RWPE2 (cell line): ENCODE measurements at regions not wholly inside any gene's neighbourhood (a gene's known extent, or its start where the extent isn't known, plus 50 kb on each side); places are given as distances from the start of the nearest gene placed in this dataset.

ENCODE experiments used
- ATAC-seq: fragments of 200-7000 bp; cut with Tn5 transposase; 3 replicates; pipeline ENCODE4 v1.9.1; 2021; ENCODE audit warnings: low read depth
- DNase-seq: peaks from one replicate; pipeline ENCODE4 v3.0.0-alpha.2; 2020; ENCODE audit warnings: low spot score
- H3K27ac ChIP-seq: fragments of 450-650 bp; 2 replicates; pipeline ENCODE4 v1.5.1; 2017; ENCODE audit warnings: mild to moderate bottlenecking; ENCODE audit not compliant: poor library complexity, severe bottlenecking
- H3K27me3 ChIP-seq: fragments of 250-450 bp; sonication (Bioruptor Pico); 2 replicates; pipeline ENCODE4 v1.5.1; 2021; ENCODE audit warnings: mild to moderate bottlenecking, moderate library complexity; ENCODE audit not compliant: insufficient read depth, poor library complexity, severe bottlenecking
- H3K36me3 ChIP-seq: fragments of 250-450 bp; sonication (Bioruptor Pico); 2 replicates; pipeline ENCODE4 v1.5.1; 2020; ENCODE audit warnings: low read depth, mild to moderate bottlenecking, moderate library complexity
- H3K4me1 ChIP-seq: fragments of 250-450 bp; sonication (Bioruptor Pico); 2 replicates; pipeline ENCODE4 v1.5.1; 2021; ENCODE audit warnings: mild to moderate bottlenecking, moderate library complexity; ENCODE audit not compliant: insufficient read depth, poor library complexity, severe bottlenecking
- H3K4me3 ChIP-seq: fragments of 250-450 bp; sonication (Bioruptor Pico); 2 replicates; pipeline ENCODE4 v1.5.1; 2021; ENCODE audit warnings: mild to moderate bottlenecking, moderate library complexity; ENCODE audit not compliant: severe bottlenecking
- H3K9me3 ChIP-seq: fragments of 250-450 bp; sonication (Bioruptor Pico); 2 replicates; pipeline ENCODE4 v1.5.1; 2021; ENCODE audit warnings: mild to moderate bottlenecking, moderate library complexity; ENCODE audit not compliant: severe bottlenecking
- TF ChIP-seq, protein P1 (sequence below): fragments of 450-650 bp; IDR thresholded peaks from one replicate; pipeline ENCODE4 v1.5.1; 2017; ENCODE audit warnings: mild to moderate bottlenecking, moderate library complexity; ENCODE audit not compliant: poor library complexity, severe bottlenecking

DNA sequence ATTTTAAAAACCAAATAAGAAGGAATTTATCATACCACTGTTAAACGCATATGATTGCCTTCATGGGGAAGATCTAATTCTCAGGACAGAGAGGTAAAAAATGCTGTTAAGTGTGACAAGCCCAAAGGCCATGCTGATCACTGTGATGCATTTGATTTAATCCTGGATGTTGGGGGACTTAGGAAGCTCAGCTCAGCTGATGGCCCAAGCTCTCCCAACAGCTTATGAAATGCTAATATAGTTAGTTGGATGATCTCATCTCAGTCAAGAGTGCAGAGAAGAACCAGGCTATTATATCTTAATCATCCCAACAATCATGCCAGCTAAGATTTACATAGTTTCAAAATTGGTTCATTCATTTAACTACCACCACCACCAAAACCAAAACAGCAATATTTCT lies 340.0 kb downstream of the IL20RB start:
- Histone ChIP-seq H3K27me3 (no peaks in the 10 kb centered on the region), H3K9me3 (no peaks in the 10 kb centered on the region), H3K36me3 (no peaks in the 10 kb centered on the region), H3K4me3 (no peak overlapping the region), H3K27ac (no peak overlapping the region), H3K4me1 (no peaks in the 10 kb centered on the region)
- DNase-seq (no peak), ATAC-seq (no peak)
- TF ChIP-seq, protein P1, sequence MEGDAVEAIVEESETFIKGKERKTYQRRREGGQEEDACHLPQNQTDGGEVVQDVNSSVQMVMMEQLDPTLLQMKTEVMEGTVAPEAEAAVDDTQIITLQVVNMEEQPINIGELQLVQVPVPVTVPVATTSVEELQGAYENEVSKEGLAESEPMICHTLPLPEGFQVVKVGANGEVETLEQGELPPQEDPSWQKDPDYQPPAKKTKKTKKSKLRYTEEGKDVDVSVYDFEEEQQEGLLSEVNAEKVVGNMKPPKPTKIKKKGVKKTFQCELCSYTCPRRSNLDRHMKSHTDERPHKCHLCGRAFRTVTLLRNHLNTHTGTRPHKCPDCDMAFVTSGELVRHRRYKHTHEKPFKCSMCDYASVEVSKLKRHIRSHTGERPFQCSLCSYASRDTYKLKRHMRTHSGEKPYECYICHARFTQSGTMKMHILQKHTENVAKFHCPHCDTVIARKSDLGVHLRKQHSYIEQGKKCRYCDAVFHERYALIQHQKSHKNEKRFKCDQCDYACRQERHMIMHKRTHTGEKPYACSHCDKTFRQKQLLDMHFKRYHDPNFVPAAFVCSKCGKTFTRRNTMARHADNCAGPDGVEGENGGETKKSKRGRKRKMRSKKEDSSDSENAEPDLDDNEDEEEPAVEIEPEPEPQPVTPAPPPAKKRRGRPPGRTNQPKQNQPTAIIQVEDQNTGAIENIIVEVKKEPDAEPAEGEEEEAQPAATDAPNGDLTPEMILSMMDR = no peak

DNA sequence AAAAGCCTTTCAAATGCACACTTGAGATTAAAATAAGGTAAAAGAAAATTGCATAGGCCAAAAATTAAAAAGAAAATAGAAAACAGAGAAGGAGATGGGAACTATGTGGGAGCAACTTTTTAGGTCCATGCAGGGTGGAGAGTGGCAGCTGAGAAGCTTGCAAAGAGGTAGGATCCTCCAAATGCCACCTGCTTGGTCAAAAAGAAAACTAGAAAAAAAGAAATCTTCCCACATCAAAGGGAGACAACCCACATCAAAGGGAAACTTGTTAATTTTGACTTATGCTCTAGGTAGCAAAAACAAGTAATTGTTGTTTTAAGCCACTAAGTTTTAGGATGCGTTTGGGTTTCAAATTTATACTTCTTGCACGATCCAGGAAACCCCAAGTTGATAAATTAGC lies 342.9 kb downstream of the IL20RB start:
- Histone ChIP-seq H3K27ac (no peak overlapping the region), H3K4me1 (no peaks in the 10 kb centered on the region), H3K4me3 (no peak overlapping the region), H3K9me3 (no peaks in the 10 kb centered on the region), H3K36me3 (no peaks in the 10 kb centered on the region), H3K27me3 (no peaks in the 10 kb centered on the region)
- ATAC-seq (no peak), DNase-seq (no peak)
- TF ChIP-seq, protein P1 = no peak

DNA sequence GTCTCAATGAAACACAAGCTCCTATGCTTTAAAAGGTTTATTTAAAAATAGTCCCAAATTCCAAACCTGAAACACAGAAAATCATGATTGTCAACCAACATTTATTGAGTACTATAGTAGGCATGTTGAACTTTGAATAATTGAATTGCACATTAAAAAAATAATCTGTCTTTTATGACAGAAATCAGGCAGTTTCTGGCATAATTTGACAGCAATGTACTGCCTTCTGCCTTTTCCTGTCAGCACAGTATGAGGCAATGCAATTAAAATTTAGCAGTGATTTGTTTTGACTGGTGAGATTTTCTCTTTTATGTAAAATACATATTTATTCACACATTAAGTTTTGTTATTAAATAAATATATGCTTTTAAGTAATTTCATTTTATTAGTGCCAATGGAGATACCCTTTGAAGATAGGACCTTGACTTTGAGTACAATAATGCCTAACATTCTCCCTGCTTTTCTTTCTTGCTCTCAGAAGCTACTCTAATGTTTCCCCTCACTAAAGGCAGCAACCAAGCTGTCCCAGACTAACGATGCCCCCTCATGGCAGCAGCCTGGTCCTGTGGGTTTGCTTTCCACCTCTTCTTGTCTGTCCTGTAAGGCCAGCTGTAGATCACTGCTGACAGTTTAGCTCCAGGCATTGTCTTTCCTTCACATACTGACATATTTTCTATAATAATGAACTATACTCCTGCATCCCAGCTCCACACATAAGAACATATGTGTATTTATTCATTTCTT lies 346.7 kb downstream of the IL20RB start:
- TF ChIP-seq, protein P1 = no peak
- Histone ChIP-seq H3K36me3 (no peaks in the 10 kb centered on the region), H3K4me1 (no peaks in the 10 kb centered on the region), H3K27me3 (no peaks in the 10 kb centered on the region), H3K27ac (no peak overlapping the region), H3K4me3 (no peak overlapping the region), H3K9me3 (no peaks in the 10 kb centered on the region)
- no peak for ATAC-seq
- no peak for DNase-seq

DNA sequence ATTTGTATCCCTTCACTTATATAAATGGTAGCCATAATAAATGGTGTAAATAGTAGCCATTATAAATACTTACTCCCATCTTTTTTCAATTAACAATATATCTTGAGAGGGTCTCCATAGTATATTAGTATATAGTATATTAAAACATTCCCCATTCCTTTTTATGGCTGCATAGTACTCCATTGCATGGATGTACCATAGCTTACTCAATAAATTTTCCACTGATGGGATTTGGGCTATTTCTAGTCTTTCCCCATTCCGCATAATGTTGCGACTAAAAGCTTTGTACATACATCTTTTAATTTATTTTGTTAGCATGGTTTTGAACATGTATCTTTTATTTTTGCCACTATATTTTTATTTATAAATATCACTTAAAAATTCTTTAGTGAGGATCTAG lies 366.3 kb downstream of the IL20RB start:
- H3K36me3 ChIP-seq = no peaks in the 10 kb centered on the region
- H3K27ac ChIP-seq = no peak overlapping the region
- no peak for DNase-seq
- H3K27me3 ChIP-seq = peaks cover 3% of the 10 kb centered on the region
- ATAC-seq = no peak
- H3K9me3 ChIP-seq = no peaks in the 10 kb centered on the region
- no peak overlapping the region for H3K4me3 ChIP-seq
- H3K4me1 ChIP-seq = no peaks in the 10 kb centered on the region
- TF ChIP-seq, protein P1 = no peak

DNA sequence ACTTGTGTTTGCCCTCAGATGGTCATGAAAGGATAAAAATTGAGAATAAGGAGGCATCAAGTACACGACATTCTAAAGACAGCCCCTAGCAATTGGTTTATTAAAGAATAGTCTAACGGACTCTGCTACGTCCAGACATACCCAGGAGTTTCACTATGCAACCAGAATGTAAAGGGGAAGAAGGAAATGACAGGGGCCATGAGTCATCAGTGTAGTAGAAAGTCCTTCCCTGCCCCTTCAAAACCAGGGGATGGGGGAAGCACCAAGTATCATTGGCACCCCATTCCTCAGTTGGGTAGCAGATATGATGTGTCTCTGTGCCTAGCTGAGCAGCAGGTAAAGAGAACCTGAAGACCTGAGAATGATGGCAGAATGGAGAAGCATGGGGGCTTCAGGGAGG lies 367.4 kb downstream of the IL20RB start:
- no peaks in the 10 kb centered on the region for H3K9me3 ChIP-seq
- no peaks in the 10 kb centered on the region for H3K27me3 ChIP-seq
- no peaks in the 10 kb centered on the region for H3K36me3 ChIP-seq
- H3K27ac ChIP-seq = no peak overlapping the region
- no peaks in the 10 kb centered on the region for H3K4me1 ChIP-seq
- TF ChIP-seq, protein P1 = no peak
- ATAC-seq (no peak), DNase-seq (no peak)
- H3K4me3 ChIP-seq = no peak overlapping the region
